Nephron progenitor cell (in vitro differentiated cells): ENCODE measurements at regions not wholly inside any gene's neighbourhood (a gene's known extent, or its start where the extent isn't known, plus 50 kb on each side); places are given as distances from the start of the nearest gene placed in this dataset.
A peak's percentile ranks its signal among the peaks of the same experiment; 100 is the strongest.

Source experiments
- DNase-seq: peaks from one replicate; pipeline ENCODE4 v3.0.0; 2021
- H3K27ac Mint-ChIP-seq: 2 replicates; pipeline ENCODE4 v1.8.0; 2021; ENCODE audit warnings: mild to moderate bottlenecking, moderate library complexity, mixed read lengths
- H3K27me3 Mint-ChIP-seq: 2 replicates; pipeline ENCODE4 v1.8.0; 2021; ENCODE audit warnings: mild to moderate bottlenecking, low read depth, mixed read lengths; ENCODE audit not compliant: poor library complexity
- H3K36me3 Mint-ChIP-seq: 2 replicates; pipeline ENCODE4 v1.8.0; 2021; ENCODE audit warnings: low read depth, mixed read lengths
- H3K4me1 Mint-ChIP-seq: 2 replicates; pipeline ENCODE4 v1.8.0; 2021; ENCODE audit warnings: mixed read lengths
- H3K4me3 Mint-ChIP-seq: 2 replicates; pipeline ENCODE4 v1.8.0; 2021; ENCODE audit warnings: mild to moderate bottlenecking, moderate library complexity, mixed read lengths
- H3K9me3 Mint-ChIP-seq: 2 replicates; pipeline ENCODE4 v1.8.0; 2021; ENCODE audit warnings: mild to moderate bottlenecking, moderate library complexity, mixed read lengths
- CTCF ChIP-seq: fragments of 200-600 bp; sonication (generic); IDR thresholded peaks from 2 replicates; pipeline ENCODE4 v1.5.0; 2021; ENCODE audit warnings: antibody characterized with exemption

- no peak overlapping the region for H3K27ac Mint-ChIP-seq
- H3K9me3 Mint-ChIP-seq, result no peaks in the 10 kb centered on the region
- no peaks in the 10 kb centered on the region for H3K36me3 Mint-ChIP-seq
- peaks cover 42% of the 10 kb centered on the region for H3K4me1 Mint-ChIP-seq
- no peaks in the 10 kb centered on the region for H3K27me3 Mint-ChIP-seq
- no peak for DNase-seq
- no peak for TF ChIP-seq CTCF
- no peak overlapping the region for H3K4me3 Mint-ChIP-seq
Observed at GRCh38 chr12:77437206-77437605, 371.8 kb upstream of the E2F7 start.

- no peak for DNase-seq
- no peaks in the 10 kb centered on the region for H3K9me3 Mint-ChIP-seq
- TF ChIP-seq CTCF, result no peak
- H3K4me1 Mint-ChIP-seq, result peaks cover 52% of the 10 kb centered on the region
- no peaks in the 10 kb centered on the region for H3K27me3 Mint-ChIP-seq
- peak overlapping the region; percentile 37 for H3K27ac Mint-ChIP-seq
- no peak overlapping the region for H3K4me3 Mint-ChIP-seq
- H3K36me3 Mint-ChIP-seq, result no peaks in the 10 kb centered on the region
Observed at GRCh38 chr12:77435446-77436091, 370.2 kb upstream of the E2F7 start.

GRCh38 chr12:77433799-77434198 is 368.4 kb upstream of the E2F7 start:
- TF ChIP-seq CTCF, result no peak
- no peak overlapping the region for H3K4me3 Mint-ChIP-seq
- H3K27ac Mint-ChIP-seq, result no peak overlapping the region
- no peak for DNase-seq
- no peaks in the 10 kb centered on the region for H3K27me3 Mint-ChIP-seq
- peaks cover 45% of the 10 kb centered on the region for H3K4me1 Mint-ChIP-seq
- no peaks in the 10 kb centered on the region for H3K9me3 Mint-ChIP-seq
- no peaks in the 10 kb centered on the region for H3K36me3 Mint-ChIP-seq

GRCh38 chr12:77429426-77429825 is 364.1 kb upstream of the E2F7 start:
- H3K36me3 Mint-ChIP-seq, result no peaks in the 10 kb centered on the region
- no peak for DNase-seq
- H3K27me3 Mint-ChIP-seq, result no peaks in the 10 kb centered on the region
- no peak overlapping the region for H3K27ac Mint-ChIP-seq
- H3K9me3 Mint-ChIP-seq, result peaks cover 32% of the 10 kb centered on the region
- TF ChIP-seq CTCF, result no peak
- peaks cover 29% of the 10 kb centered on the region for H3K4me1 Mint-ChIP-seq
- H3K4me3 Mint-ChIP-seq, result no peak overlapping the region

GRCh38 chr12:77421152-77421551 is 355.8 kb upstream of the E2F7 start:
- no peaks in the 10 kb centered on the region for H3K36me3 Mint-ChIP-seq
- DNase-seq, result no peak
- no peak overlapping the region for H3K27ac Mint-ChIP-seq
- H3K4me3 Mint-ChIP-seq, result no peak overlapping the region
- TF ChIP-seq CTCF, result no peak
- H3K4me1 Mint-ChIP-seq, result no peaks in the 10 kb centered on the region
- H3K9me3 Mint-ChIP-seq, result peaks cover 26% of the 10 kb centered on the region
- no peaks in the 10 kb centered on the region for H3K27me3 Mint-ChIP-seq

- Mint-ChIP-seq H3K27me3 (peaks cover 4% of the 10 kb centered on the region), H3K9me3 (no peaks in the 10 kb centered on the region), H3K36me3 (no peaks in the 10 kb centered on the region), H3K4me3 (no peak overlapping the region), H3K4me1 (no peaks in the 10 kb centered on the region), H3K27ac (no peak overlapping the region)
- DNase-seq, result no peak
- no peak for TF ChIP-seq CTCF
Observed at GRCh38 chr12:77409551-77409950, 344.2 kb upstream of the E2F7 start.
